ENCODE measurements at regions not wholly inside any gene's neighbourhood (a gene's known extent, or its start where the extent isn't known, plus 50 kb on each side); places are given as distances from the start of the nearest gene placed in this dataset.

GRCh38 chr1:184813528-184814089 lies 59.0 kb upstream of the EDEM3 start:
- DNase-seq: no peak

GRCh38 chr1:184811439-184812111 lies 56.9 kb upstream of the EDEM3 start:
- no peak for DNase-seq

- DNase-seq: no peak
These were observed 56.2 kb upstream of the EDEM3 start for GRCh38 chr1:184810735-184811343.

GRCh38 chr1:184806296-184806721 lies 51.7 kb upstream of the EDEM3 start:
- no peak for DNase-seq

- DNase-seq: peak; percentile 86 to 88
These were observed 51.1 kb upstream of the EDEM3 start for GRCh38 chr1:184805667-184806295.

Data from stimulated activated CD4-positive, alpha-beta T cell treated with anti-CD3 and anti-CD28 coated beads, Interleukin-2, amount 100 ng/mL, for 24 hours (primary cell).